Gastrocnemius medialis (tissue), 4 donors: ENCODE measurements at regions not wholly inside any gene's neighbourhood (a gene's known extent, or its start where the extent isn't known, plus 50 kb on each side); places are given as distances from the start of the nearest gene placed in this dataset.

Source experiments
- POLR2A ChIP-seq, 2 donors: fragments of 450-650 bp; IDR thresholded peaks; one replicate each; pipeline ENCODE4 v1.6.1; 2017; ENCODE audit warnings: antibody characterized with exemption in 2 of 2, mild to moderate bottlenecking in 2 of 2, moderate library complexity in 2 of 2
- TF ChIP-seq, protein P1 (sequence below), 5 experiments: fragments of 450-650 bp in 3 of 5; fragments of 200-600 bp in 2 of 5; sonication (generic) in 2 of 5; IDR thresholded peaks in 4 of 5; conservative IDR thresholded peaks in 1 of 5; 1 replicate in 4 of 5; 2 replicates in 1 of 5; pipeline ENCODE4 v1.5.1; 2016 to 2019; ENCODE audit warnings: antibody characterized with exemption in 5 of 5, mild to moderate bottlenecking in 3 of 5, moderate library complexity in 3 of 5

DNA sequence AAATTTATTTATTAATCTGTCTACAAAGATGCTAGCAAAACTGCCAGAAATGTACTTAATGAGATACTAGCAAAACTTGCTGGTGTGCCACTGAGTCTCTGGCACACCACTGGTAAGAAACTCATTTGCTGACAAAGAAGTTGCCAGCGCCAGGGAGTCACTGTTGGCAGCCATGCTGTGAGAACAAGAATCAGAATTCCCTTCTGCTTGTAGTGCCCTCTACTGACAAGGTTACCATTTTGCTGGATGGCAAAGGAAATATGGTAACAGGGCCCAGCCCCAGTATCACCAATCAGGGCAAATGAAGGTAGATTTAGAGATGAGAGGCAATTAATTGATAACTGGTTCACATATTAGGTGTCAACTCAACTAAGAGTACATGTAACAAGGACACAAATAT, 750.1 kb upstream of the ADGRL3 start:
- no peak for TF ChIP-seq POLR2A (IDR thresholded peaks at IDR 0.05)
- TF ChIP-seq, protein P1, sequence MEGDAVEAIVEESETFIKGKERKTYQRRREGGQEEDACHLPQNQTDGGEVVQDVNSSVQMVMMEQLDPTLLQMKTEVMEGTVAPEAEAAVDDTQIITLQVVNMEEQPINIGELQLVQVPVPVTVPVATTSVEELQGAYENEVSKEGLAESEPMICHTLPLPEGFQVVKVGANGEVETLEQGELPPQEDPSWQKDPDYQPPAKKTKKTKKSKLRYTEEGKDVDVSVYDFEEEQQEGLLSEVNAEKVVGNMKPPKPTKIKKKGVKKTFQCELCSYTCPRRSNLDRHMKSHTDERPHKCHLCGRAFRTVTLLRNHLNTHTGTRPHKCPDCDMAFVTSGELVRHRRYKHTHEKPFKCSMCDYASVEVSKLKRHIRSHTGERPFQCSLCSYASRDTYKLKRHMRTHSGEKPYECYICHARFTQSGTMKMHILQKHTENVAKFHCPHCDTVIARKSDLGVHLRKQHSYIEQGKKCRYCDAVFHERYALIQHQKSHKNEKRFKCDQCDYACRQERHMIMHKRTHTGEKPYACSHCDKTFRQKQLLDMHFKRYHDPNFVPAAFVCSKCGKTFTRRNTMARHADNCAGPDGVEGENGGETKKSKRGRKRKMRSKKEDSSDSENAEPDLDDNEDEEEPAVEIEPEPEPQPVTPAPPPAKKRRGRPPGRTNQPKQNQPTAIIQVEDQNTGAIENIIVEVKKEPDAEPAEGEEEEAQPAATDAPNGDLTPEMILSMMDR (IDR thresholded peaks at IDR 0.05 in 4 of 5, conservative IDR thresholded peaks at IDR 0.05 in 1 of 5): no peak
